Uterus (tissue), 3 donors: ENCODE measurements at regions not wholly inside any gene's neighbourhood (a gene's known extent, or its start where the extent isn't known, plus 50 kb on each side); places are given as distances from the start of the nearest gene placed in this dataset.

Experiments
- DNase-seq, 2 donors: peaks; one replicate each; pipeline ENCODE4 v3.0.0-alpha.2; 2019 to 2020
- H3K27ac ChIP-seq, 2 donors: fragments of 200-600 bp; sonication (generic); 1 replicate in 1 of 2; 2 replicates in 1 of 2; pipeline ENCODE4 v1.5.1; 2016 to 2018
- H3K27me3 ChIP-seq, 2 donors: fragments of 200-600 bp; sonication (generic); one replicate each; pipeline ENCODE4 v1.5.1; 2018 to 2019; ENCODE audit warnings: control low read depth in 1 of 2
- H3K36me3 ChIP-seq, 2 donors: fragments of 200-600 bp; sonication (generic); one replicate each; pipeline ENCODE4 v1.5.1; 2019; ENCODE audit warnings: control low read depth in 1 of 2
- H3K4me1 ChIP-seq, 2 donors: fragments of 200-600 bp; sonication (generic); one replicate each; pipeline ENCODE4 v1.5.1; 2018 to 2019; ENCODE audit warnings: control low read depth in 1 of 2
- H3K4me3 ChIP-seq, 2 donors: fragments of 200-600 bp; sonication (generic); 1 replicate in 1 of 2; 2 replicates in 1 of 2; pipeline ENCODE4 v1.5.1; 2018 to 2019; ENCODE audit warnings: mild to moderate bottlenecking in 1 of 2
- H3K9me3 ChIP-seq, 2 donors: fragments of 200-600 bp; sonication (generic); one replicate each; pipeline ENCODE4 v1.5.1; 2019; ENCODE audit warnings: control low read depth in 1 of 2
- CTCF ChIP-seq, 4 experiments: fragments of 200-600 bp in 2 of 4; fragments of 450-650 bp in 2 of 4; sonication (generic) in 2 of 4; IDR thresholded peaks; one replicate each; pipeline ENCODE4 v1.5.1; 2016 to 2019; ENCODE audit warnings: antibody characterized with exemption in 4 of 4, mild to moderate bottlenecking in 2 of 4, moderate library complexity in 1 of 4
- POLR2A ChIP-seq, 2 donors: fragments of 450-650 bp; IDR thresholded peaks; one replicate each; pipeline ENCODE4 v1.6.1; 2016; ENCODE audit warnings: antibody characterized with exemption in 2 of 2, mild to moderate bottlenecking in 1 of 2, moderate library complexity in 1 of 2
- intact Hi-C: fragments of 100-400 bp; cut with DNase I; formaldehyde crosslinking; loops from one replicate; pipeline ENCODE4 v1.15.1; 2023; ENCODE audit warnings: low total_unique reads
- donor health status: DM: yes; HTN: yes; CAD: no.

DNA sequence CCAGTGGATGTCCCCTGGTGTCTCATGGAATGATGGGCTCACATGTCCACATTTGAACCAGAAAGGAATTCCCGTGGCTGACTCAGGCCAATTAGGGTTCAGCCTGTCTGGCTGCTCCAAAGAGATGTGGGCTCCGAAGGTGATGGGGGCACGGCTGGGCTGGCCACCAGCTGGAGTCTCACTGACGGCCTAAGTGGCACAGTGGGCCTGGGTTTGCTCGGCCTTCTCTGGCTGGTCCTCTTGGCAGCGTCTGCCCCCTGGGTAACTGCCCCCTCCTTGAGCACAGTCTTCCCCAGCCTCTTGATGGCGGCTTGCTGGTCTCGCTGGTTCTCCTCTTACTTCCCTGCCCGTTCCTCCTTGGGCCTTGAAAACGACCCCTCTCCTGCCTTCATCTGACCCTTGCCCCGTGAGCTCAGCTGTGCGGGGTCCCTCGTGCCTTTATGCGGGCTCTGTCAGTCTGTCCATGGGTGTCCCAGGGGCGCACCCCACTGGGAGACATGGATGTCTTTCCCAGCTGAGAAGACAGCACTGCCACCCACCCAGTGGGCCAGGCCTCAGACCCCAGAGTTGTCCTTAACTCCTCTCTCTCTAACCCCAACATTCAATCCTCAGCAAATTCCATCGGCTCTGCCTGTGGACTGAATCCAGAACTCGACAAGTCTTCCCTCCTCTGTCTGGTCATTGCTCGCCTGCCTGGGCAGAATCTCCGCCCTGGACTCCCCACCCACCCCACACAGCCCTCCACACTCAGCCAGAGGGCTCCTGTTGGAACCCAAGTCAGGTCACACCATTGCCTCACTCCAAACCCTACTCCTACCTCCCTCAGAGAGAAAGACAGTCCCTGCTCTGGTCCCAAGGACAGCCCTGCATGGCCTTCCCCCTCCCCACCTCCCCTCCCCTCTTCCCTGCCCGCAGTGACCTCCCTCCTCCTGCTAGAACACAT lies 78.7 kb downstream of the CEBPB start:
- TF ChIP-seq POLR2A (IDR thresholded peaks at IDR 0.05) (no peak), CTCF (IDR thresholded peaks at IDR 0.05) (no peak)
- Histone ChIP-seq H3K4me3 (no peak overlapping the region), H3K36me3 (no peaks in the 10 kb centered on the region), H3K4me1 (peaks cover 0 to 12% of the 10 kb centered on the region in 2 donors), H3K27ac (no peak overlapping the region), H3K9me3 (no peaks in the 10 kb centered on the region), H3K27me3 (no peaks in the 10 kb centered on the region)
- no peak for DNase-seq
- intact Hi-C loops: no loop called here

DNA sequence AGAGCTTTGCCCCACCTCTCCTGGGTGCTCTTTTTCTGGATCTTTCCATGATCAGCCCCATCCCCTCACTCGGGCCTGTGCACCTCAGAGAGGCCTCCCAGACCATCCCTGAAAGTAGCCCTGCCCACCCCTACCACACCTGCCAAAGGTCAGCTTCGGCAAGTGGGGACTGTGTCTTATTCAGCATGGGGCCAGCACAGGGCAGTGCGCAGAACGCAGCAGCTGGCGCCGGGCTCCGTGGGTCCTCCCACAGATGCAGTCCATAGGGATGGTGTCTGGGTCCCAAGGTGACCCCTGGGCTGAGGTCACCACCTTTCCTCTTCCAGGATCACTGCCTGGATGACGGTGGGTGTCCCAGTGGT lies 79.4 kb downstream of the CEBPB start:
- TF ChIP-seq POLR2A (IDR thresholded peaks at IDR 0.05) (no peak), CTCF (IDR thresholded peaks at IDR 0.05) (no peak)
- no peak overlapping the region for H3K27ac ChIP-seq
- no peak for DNase-seq
- no peaks in the 10 kb centered on the region for H3K36me3 ChIP-seq
- intact Hi-C loops: no loop called here
- no peak overlapping the region for H3K4me3 ChIP-seq
- H3K27me3 ChIP-seq: no peaks in the 10 kb centered on the region
- no peaks in the 10 kb centered on the region for H3K9me3 ChIP-seq
- H3K4me1 ChIP-seq: peaks cover 0 to 12% of the 10 kb centered on the region in 2 donors

DNA sequence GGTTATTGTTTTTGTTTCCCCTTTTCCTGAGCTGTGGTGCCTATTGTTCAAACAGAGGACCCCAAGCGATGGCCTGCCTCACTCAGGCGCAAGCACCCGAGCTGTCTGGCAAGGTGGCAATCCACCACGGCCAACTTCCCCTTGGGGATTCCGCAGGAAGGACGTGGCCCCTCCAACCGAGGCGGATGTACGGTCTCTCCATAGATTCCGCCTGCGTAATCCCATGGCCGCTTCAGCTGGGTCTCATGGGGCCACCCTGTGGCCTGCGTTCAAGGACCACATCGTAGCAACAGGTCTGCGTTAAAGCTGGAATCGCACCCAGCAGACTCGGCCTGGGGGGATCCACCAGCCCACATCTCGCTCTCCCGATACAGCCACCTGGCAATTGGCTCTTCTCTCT lies 79.9 kb downstream of the CEBPB start:
- no peak for TF ChIP-seq POLR2A (IDR thresholded peaks at IDR 0.05)
- no peak for TF ChIP-seq CTCF (IDR thresholded peaks at IDR 0.05)
- DNase-seq: no peak
- Histone ChIP-seq H3K36me3 (no peaks in the 10 kb centered on the region), H3K9me3 (no peaks in the 10 kb centered on the region), H3K27ac (no peak overlapping the region), H3K4me1 (peaks cover 0 to 12% of the 10 kb centered on the region in 2 donors), H3K27me3 (no peaks in the 10 kb centered on the region), H3K4me3 (no peak overlapping the region)
- intact Hi-C loops: no loop called here

GRCh38 chr20:50271176-50271575 lies 80.5 kb downstream of the CEBPB start:
- H3K36me3 ChIP-seq: no peaks in the 10 kb centered on the region
- intact Hi-C loops: no loop called here
- H3K4me3 ChIP-seq: no peak overlapping the region
- no peak for TF ChIP-seq POLR2A (IDR thresholded peaks at IDR 0.05)
- no peak for TF ChIP-seq CTCF (IDR thresholded peaks at IDR 0.05)
- H3K4me1 ChIP-seq: peaks cover 0 to 12% of the 10 kb centered on the region in 2 donors
- no peaks in the 10 kb centered on the region for H3K9me3 ChIP-seq
- no peak for DNase-seq
- H3K27ac ChIP-seq: no peak overlapping the region
- no peaks in the 10 kb centered on the region for H3K27me3 ChIP-seq

DNA sequence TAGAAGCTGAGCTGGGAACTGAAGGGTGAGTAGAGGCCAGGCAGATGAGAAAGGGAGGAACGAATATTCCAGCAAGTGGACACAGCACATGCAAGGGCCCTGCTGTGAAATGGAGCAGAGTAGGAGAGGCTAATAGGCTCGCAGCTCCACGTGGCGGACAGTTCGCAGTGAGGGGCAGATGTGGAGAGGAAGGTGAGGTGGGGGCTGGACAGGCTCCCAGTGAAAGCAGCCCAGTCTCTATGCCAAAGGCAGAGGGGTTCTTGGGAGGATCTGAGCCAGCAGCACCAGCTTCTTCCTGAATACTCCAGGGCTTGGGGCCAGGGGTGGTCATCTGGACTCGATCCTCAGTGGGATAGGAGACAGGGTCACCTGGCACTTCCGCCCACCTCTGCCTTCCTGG lies 81.0 kb downstream of the CEBPB start:
- Histone ChIP-seq H3K9me3 (no peaks in the 10 kb centered on the region), H3K27me3 (no peaks in the 10 kb centered on the region), H3K27ac (no peak overlapping the region), H3K4me1 (peaks cover 0 to 12% of the 10 kb centered on the region in 2 donors), H3K4me3 (no peak overlapping the region), H3K36me3 (no peaks in the 10 kb centered on the region)
- no peak for TF ChIP-seq POLR2A (IDR thresholded peaks at IDR 0.05)
- TF ChIP-seq CTCF (IDR thresholded peaks at IDR 0.05): no peak
- no peak for DNase-seq
- intact Hi-C loops: no loop called here
